Limb (tissue), 2 donors: ENCODE measurements at regions not wholly inside any gene's neighbourhood (a gene's known extent, or its start where the extent isn't known, plus 50 kb on each side); places are given as distances from the start of the nearest gene placed in this dataset.
"Not testable (repeated sequence)": the region's sequence is repeated elsewhere in the genome, so short reads cannot be mapped to it uniquely, and the experiment has no call there.

Experiments
- DNase-seq, 2 donors: peaks; one replicate each; pipeline ENCODE4 v3.0.0-alpha.2; 2016; ENCODE audit errors: extremely low spot score in 2 of 2

DNA sequence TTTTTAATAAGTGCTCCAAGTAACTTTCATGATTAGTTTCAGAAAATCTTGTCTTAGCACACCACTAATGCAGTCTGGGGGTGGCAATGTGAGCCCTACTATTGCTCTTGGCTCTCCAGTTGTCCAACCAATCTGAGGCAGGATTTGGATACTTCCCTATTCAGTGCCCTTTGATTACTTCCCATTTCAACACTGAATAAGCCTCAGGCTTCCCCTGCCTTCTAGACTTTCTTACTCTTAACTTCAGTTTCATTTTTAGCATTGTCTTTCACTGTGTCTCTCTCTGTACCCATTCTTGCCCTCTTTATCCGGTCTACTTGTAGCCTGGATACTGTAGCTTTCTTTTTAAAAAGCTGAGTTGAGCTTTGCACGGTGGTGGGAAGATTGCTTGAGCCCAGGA is 186.1 kb downstream of the C9orf152 start:
- DNase-seq: no peak

DNA sequence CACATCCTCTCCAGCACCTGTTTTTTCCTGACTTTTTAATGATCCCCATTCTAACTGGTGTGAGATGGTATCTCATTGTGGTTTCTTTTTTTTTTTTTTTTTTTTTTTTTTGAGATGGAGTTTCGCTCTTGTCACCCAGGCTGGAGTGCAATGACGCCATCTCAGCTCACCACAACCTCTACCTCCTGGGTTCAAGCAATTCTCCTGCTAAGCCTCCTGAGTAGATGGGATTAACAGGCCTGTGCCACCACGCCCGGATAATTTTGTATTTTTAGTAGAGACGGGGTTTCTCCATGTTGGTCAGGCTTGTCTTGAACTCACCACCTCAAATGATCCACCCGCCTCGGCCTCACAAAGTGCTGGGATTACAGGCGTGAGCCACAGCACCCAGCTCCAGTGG is 184.7 kb downstream of the C9orf152 start:
- DNase-seq: not testable (repeated sequence)

DNA sequence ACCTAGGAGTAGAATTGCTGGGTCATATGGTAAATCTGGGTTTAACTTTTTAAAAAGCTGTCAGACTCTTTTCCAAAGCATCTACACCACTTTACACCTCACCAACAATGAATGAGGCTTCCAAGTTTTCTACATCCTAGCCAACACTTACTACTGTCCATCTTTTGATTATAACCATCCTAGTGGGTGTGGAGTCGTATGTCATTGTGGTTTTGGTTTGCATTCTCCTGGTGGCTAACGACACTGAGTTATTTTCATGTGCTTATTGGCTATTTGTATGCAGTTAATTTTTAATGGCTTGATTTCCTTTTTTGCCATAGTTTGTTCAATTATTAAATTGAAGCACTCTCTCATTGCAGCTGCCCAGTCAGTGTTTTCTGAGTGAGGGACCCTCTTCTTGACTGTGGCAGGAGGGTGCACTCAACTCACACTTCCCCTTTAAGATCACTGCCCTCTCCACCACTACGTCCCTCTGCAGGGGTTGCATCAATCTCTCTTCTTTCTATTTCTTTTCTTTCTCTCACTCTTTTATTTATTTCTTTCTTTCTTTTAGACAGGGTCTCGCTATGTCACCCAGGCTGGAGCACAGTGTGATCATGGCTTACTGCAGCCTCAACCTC is 182.3 kb downstream of the C9orf152 start:
- no peak for DNase-seq

DNA sequence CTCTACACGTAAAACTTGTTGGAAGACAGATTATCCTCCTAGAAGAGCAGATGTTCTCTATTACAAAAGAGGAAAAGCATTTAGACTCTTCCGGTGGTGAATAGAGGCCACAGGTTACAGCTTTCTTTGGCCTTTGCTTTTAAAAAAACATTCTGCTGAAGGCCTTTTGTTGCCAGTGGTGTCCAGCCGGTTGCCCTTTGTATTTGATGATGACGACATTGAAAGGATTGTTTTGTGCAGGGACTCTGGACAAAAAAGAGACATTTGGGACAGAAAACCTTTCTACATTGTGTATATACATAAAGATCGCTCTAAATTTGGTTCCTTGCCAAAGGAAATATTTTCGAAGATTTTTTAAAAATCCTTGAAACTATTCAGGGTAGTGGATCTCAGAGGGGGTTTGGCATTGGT is 180.3 kb downstream of the C9orf152 start:
- peak in 1 of 2 donors; percentile 51 for DNase-seq

DNA sequence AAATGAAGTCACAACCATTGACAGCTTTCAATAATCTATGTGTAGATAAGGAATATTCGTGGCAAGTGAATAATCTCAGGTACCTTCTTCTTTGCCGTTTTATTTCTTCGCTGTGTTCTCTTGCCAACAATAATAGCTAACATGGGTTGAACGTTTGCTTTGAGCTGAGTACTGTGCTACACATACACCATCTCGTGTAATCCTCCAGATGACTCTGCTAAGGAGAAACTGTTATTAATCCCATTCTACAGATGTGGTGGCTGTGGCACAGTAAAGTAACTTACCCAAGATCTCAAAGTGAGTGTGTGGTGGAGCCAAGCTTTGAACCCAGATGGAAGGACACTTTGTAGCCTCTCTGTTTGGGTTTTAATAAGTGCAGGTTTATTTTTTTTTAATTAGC is 179.7 kb downstream of the C9orf152 start:
- DNase-seq: no peak

DNA sequence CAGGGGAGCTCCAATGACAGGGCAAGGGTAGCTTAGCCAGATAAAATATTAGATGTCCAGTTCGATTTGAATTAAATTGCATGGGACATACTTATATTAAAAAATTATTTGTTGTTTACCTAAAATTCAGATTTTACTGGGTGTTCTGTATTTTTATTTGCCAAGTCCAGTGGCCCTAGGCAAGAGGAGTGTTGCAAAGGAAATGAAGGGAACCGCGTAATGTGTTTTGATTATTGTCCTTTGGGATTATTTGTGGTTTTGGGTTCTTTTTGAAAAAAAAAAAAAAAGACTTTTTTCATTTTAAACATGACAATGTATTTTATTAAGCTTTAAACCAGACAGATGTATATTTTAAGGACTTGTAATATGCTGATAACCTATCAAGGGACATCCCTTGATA is 179.3 kb downstream of the C9orf152 start:
- DNase-seq: no peak

DNA sequence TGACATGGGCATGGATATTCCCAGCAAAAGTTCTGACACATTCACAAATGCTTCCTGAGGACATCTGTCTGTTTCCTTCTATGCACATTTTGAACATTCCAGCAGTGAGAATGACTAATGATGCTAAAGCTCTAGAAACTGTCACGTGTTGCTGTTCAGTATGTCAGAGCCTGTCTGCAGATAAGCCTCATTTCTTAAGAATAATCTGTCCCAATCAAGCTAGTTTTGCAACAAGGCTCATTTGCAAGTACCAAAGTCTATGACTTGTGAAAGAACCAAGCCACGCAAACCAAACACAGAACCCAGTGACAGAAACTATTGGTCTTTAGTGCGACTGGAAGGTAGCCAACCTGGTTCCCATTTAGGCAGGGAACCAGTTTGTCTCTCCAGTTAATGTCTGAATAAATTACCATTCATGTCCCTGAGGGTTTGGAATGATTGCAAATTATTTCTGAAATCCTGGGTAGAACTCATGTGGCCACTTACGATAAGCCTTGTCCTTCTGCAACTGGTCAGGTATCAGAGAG is 178.5 kb downstream of the C9orf152 start:
- no peak for DNase-seq

DNA sequence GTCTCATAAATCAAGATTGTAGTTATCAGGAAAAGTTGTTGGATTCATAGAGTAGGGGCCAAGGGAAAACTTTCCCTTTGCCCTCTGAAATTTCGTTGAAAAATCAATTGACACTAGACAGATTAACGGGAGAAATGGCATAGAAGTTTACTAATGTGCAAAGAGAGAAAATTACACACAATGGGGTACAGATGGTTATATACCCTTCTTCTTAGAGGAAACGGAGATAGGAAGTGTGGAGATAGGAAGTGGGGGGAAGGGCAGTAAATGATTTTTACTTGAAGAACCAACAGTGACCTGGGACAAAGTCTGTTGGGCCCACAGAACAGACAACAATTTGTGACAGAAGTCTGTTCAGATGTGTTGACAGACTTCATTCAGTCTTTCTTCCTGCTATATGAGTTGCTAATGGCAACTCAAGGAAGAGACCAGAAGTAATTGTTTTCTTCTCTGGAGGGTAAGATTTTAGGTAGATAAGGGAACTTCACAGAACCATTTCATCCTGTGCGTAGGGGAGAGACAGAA is 177.9 kb downstream of the C9orf152 start:
- no peak for DNase-seq

DNA sequence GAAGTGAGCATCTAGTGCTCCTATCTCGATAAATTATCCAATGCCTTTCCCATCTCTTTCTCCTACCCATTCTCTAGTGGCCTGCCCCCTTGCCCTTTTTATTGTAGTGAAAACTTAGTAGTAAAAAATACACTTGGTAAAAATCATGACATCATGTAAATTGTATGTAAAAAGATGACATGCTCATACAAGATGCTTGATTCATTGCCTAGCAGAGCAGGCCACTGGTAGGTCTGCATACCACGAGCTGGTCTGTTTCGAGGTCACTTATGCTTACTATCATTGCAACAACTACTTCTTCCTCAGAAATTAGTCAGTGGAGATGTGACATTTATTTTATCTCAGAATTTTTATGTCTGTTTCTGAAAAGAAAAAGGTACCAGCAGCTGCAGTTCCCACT is 177.3 kb downstream of the C9orf152 start:
- no peak for DNase-seq

DNA sequence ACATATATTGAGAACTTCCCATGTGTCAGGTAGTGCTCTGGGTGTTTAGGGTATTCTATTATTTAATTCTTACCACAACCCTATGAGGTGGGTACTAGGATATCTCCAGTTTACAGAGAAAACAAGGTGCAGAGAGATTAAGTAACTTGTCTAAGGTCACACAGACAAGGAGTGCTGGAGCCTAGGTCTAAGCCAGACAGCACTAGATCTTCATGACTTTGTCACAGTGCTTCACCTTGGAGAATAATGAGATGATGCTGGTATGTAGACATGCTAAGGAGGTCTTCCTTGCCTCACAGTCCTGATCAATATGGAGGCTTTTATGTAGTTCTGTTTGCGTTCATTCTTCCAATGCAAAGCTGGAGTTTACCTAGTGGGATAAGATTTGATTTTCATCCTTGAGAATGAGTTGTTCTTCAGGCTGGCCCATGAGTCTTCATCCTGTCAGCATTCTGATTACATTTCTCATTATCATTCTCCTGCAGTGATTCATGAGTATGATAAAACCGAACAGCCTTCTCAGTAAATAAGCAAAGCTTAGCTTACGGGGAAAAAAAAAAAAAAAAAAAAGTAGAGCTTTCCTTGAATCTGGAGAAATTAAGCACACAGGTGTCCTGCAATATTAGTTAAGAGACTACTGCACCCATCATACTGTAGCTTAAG is 176.3 kb downstream of the C9orf152 start:
- no peak for DNase-seq

DNA sequence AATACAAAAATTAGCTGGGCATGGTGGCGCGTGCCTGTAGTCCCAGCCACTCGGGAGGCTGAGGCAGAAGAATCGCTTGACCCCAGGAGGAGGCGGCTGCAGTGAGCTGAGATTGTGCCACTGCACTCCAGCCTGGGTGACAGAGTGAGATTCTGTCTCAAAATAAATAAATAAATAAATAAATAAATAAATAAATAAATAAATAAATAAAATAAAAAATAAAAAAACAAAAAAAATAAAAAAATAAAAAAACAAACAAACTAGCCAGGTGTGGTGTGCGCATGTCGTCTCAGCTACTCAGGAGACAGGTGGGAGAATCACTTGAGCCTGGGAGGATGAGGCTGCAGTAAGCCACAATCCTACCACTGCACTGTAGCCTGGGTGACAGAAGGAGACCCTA is 175.4 kb downstream of the C9orf152 start:
- DNase-seq: not testable (repeated sequence)

DNA sequence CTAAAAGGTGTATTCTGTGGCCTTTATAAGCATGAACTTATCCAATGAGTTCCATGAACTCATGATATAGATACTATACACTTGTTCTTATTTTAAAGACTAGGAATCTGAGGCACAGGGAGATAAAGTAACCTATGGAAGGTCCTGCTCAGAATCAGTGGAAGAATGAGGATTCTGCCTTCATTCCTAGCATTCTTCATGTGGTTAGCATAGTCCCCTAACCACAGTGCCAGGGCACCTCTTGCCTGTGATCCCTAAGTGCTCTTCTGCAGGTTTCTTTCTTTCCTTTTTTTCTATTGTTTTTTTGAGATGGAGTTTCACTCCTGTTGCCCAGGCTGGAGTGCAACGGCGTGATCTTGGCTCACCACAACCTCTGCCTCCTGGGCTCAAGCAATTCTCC is 174.1 kb downstream of the C9orf152 start:
- no peak for DNase-seq

DNA sequence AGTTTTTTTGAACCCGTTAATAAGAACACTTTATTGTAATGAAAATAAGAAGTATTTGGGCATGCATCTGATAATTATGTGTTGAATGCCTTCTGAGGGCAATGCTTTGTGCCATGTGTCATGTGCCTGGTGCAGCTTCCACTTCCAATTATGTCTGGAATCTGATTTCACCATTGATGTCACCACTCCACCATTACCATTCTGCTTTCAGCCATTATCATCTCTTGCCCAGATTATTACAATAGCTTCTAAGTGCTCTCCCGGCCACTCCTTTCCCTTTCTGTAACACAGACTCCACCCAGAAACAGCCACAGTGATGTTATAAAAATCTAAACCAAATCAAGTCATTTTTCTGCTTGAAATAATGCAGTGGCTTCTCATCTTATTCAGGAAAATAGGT is 171.7 kb downstream of the C9orf152 start:
- DNase-seq: no peak

DNA sequence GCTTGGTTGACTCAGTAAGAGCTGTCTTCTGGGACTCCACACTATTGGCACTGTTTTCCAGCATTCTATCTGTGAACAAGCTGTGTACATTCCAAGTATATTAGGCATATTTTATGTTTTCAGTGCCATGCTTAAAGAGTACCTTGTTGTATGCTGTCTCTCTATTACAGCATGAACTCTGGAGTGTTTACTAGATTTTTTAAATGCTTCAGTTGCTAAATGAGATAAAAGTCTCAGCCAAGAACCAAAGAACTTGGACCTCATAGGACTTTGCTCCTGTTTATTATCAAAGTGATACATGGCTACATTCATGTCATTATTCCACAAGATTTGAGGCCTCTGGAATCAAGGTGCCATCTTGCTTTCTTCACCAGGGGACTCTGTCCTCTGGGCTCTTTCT is 167.2 kb downstream of the C9orf152 start:
- no peak for DNase-seq

DNA sequence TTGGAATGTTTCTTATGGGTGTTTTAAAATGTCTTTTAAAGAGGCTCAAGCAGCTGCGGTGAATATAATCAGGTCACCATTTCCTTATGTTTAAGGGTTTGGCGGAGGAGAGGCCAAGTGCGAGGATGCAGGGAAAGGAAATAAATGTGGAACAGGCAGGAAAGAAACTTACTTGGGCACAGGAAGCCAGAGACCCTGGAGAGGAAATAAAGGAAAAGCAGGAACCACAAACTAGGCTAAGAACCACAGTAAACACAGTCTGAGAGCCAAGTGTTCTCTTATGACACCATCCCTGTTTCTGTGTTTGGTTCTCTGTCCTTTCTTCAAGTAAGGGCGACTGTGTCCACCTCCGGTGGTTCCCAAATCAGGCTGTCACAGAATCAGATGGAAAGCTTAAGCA is 166.5 kb downstream of the C9orf152 start:
- DNase-seq: no peak

DNA sequence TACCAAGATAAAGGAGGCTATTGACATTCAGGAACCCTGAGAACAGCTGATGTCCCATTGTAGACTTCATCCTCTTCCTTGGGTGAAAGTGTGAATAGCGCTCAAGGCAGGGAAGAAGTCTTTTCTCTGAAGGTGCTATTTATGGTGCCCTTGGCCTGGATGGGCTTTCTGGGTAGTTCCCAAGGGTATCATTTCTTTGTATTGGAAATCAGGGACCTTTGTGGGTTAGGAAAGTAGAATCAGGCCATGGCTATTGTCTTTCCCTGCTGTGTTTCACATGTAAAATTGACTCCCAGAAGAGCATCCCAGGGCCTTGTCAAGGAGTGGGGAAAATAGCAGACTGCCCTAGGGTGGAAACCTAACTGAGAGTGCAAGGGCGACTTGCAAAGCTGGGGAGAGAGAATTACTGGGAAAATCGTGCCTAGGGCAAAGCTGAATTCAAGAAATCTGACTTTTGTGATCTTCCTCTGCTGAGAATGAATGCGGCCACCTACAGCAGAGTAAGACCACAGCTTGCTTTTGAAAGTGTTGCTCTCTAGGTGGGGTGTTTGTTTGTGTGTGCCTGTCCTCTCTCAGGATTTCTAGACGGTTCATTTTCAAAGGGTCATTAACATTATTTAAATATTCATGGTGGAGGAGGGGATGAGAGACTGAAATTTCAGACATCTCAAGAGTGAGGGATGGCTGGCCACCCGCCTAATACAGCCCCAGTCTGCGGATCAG is 160.6 kb downstream of the C9orf152 start:
- DNase-seq: no peak

DNA sequence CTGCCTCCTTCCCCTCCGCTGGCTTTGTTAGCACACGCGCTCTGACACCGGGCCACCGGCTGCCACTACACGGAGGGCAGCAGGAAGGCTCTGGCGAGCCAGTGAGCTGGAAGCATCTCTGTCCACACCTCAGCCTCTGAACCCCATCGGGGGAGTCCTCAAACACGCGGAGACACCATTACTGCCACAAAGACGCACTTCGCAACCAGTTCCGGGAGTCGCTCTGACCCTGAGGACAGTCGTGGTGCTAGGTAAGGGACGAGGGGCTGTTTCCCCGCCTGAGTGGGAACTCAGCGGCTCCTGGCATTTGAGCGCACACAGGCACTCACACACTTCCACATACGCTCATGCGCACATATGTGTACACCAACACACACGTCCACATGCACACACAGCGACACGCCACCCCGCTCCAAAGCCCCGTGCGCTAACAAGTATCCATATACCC is 160.0 kb downstream of the C9orf152 start:
- DNase-seq: no peak

DNA sequence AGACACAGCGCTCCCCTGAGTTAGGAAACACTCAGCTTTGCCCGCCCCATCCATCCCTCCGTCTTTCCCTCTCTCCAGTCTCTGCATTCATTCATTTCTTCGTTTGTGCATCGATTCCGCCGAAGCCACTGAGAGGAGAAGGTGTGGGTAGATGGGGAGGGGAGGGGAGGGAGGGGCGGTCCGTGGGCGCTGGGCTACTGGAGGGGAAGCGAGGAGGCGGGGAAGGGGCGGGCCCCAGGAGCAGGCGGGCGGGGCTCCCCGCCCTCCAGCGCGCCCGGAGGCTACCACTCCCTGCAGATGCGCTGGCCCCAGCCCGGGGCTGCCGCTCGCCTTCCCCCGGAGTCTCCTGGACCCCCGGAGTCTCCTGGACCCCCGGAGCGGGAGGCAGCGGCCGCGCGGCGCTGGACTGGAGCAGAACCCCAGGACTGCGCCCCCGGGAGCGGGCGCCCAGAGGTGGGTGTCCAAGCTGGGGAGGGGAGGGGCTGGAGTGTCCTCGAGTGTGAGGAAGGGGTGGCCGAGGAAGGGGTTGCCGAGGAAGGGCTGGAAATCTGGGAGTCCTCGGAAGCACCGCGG is 159.5 kb downstream of the C9orf152 start:
- peak; percentile 72 to 90 for DNase-seq

DNA sequence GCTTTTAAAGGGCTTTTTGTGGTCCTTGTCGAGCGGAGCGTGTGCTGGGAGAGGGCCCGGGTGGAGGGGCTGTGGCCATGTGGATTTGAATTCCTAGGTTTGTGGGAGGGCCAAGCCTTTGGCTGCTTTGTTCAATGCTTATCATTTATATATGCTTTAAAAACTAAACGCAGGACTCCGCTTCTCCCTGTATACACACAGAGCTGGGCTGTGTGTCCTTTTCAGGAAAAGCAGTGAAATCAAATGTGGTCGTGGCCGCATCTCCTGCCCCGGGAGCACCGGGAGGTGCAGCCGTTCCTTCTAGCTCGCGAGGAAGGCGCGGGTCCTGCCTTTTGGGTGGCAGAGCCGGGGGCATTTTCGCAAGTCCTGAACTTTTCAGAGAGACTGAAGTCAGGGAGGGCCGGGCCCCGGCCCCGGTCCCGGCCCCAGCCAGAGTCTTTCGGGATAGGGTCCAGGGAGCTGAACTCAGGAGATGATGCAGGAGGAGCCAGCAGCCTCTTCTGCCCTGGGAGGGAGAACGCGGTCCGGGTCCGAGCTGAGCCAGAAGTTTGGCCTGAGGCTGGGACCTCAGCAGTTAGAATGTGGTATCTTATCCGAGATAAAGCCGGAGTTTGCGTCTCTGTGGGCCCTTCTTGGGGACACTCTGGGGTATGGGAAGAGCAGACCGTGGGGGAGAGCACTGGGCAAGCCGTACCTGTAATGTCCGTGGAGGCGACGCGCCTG is 158.8 kb downstream of the C9orf152 start:
- peak in 1 of 2 donors; percentile 61 for DNase-seq

DNA sequence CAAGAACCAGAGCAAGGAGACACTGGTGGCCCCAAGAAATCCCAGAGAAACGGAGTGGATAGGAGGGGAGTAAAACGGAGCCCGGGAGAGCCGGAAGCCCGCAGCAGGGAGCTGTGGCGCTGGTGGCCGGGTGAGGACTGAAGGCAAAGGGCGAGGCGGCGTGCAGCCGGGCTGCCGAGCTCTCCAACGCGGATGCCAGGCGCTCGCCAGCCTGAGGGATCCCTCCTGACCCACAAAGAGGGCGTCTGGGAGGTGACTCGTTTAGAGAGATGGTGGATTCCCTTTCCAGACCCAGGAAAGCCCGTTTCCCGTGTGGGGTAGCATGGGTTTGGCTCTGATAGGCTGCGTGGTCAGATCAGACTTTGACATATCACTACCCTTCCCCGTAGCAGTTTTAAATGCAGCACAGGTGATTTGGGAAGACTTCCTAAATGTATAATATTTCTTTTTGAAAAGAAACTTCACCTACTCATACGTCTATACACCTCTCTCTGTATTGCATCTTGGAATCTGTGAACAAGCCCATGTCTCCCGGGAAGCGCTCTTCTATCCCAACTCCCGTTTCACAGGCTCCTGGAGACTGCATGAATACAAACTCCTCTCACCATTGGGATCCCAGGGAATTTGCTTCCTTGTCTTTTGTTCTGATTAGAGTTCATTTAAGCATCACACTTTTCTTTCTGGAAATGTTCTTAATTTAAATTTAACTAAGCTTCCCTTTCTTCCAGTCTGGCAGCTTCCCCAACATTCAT is 158.1 kb downstream of the C9orf152 start:
- peak in 1 of 2 donors; percentile 47 for DNase-seq
